ENCODE measurements at regions not wholly inside any gene's neighbourhood (a gene's known extent, or its start where the extent isn't known, plus 50 kb on each side); places are given as distances from the start of the nearest gene placed in this dataset.
A peak's percentile ranks its signal among the peaks of the same experiment; 100 is the strongest.

DNA sequence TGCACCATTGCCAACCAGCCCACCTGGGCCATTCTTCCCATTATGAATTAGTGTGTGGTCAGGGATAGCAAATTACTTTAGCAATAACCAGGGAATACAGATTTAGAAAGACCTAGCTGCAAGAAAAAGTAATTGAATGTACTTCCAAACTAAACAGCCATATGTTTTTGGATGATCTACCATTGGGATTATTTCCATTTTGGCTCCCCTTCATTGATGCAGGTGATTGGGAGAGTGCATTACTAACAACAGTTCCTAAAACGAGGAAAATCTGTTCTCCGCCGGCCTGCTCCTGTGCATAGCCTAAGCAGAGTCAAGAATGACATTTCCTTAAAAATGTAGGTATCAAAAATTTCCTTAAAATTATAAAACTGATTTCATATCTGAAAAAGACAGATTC, 58.5 kb downstream of the MAIP1 start:
- intact Hi-C loops (cut with DNase I) = no loop called here
- Histone ChIP-seq H3K4me3 (no peak overlapping the region), H3K27ac (no peak overlapping the region), H3K9me3 (no peaks in the 10 kb centered on the region), H3K27me3 (no peaks in the 10 kb centered on the region), H3K4me1 (no peaks in the 10 kb centered on the region), H3K36me3 (no peaks in the 10 kb centered on the region)
- WGBS, 2 donors = 97 to 98% methylated on average over 3 of the region's 3 CpGs
- no peak for DNase-seq
- TF ChIP-seq EP300 (IDR thresholded peaks at IDR 0.05) (no peak), POLR2AphosphoS5 (IDR thresholded peaks at IDR 0.05) (no peak), CTCF (IDR thresholded peaks at IDR 0.05) (no peak), POLR2A (IDR thresholded peaks at IDR 0.05) (no peak)

GRCh38 chr2:200021449-200022114, 66.2 kb downstream of the MAIP1 start:
- 76 to 80% methylated on average over 5 of the region's 5 CpGs for WGBS, 2 donors
- TF ChIP-seq EP300 (IDR thresholded peaks at IDR 0.05) (no peak), POLR2AphosphoS5 (IDR thresholded peaks at IDR 0.05) (no peak), CTCF (IDR thresholded peaks at IDR 0.05) (no peak), POLR2A (IDR thresholded peaks at IDR 0.05) (no peak)
- no peak overlapping the region for H3K27ac ChIP-seq
- peaks cover 0 to 4% (median 0%) of the 10 kb centered on the region in 4 donors for H3K4me1 ChIP-seq
- no peaks in the 10 kb centered on the region for H3K27me3 ChIP-seq
- H3K4me3 ChIP-seq = no peak overlapping the region
- no peaks in the 10 kb centered on the region for H3K9me3 ChIP-seq
- H3K36me3 ChIP-seq = no peaks in the 10 kb centered on the region
- DNase-seq = no peak
- intact Hi-C loops (cut with DNase I) = no loop called here

DNA sequence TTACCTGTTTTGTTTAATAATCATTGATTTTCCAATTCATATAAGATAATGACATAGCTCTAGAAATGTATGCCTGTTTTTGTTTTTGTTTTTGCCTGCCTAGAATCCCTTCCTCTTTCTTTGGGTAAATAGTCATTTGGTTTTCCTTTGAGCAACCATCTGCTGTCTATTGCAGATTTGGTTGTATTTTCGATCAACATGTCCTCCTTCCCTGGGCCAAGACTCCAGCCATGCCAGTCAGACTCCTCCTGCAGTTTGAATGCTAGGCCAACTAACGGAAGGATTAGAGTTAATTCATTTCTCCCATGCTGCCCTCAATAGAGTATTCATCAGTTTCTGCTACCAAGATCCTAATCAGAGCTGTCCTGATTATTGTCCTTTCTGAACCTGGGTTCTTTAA, 67.1 kb downstream of the MAIP1 start:
- Histone ChIP-seq H3K4me3 (no peak overlapping the region), H3K36me3 (no peaks in the 10 kb centered on the region), H3K9me3 (no peaks in the 10 kb centered on the region), H3K27me3 (no peaks in the 10 kb centered on the region), H3K27ac (no peak overlapping the region), H3K4me1 (peaks cover 0 to 4% (median 0%) of the 10 kb centered on the region in 4 donors)
- WGBS, 2 donors = 91 to 93% methylated on average over 2 of the region's 2 CpGs
- DNase-seq = no peak
- TF ChIP-seq POLR2A (IDR thresholded peaks at IDR 0.05) (no peak), CTCF (IDR thresholded peaks at IDR 0.05) (no peak), POLR2AphosphoS5 (IDR thresholded peaks at IDR 0.05) (no peak), EP300 (IDR thresholded peaks at IDR 0.05) (no peak)
- intact Hi-C loops (cut with DNase I) = no loop called here

- 93 to 97% methylated on average over 1 of the region's 1 CpG for WGBS, 2 donors
- Histone ChIP-seq H3K4me1 (peaks cover 0 to 4% (median 0%) of the 10 kb centered on the region in 4 donors), H3K27ac (no peak overlapping the region), H3K36me3 (no peaks in the 10 kb centered on the region), H3K4me3 (no peak overlapping the region), H3K9me3 (no peaks in the 10 kb centered on the region), H3K27me3 (no peaks in the 10 kb centered on the region)
- DNase-seq = no peak
- TF ChIP-seq POLR2A (IDR thresholded peaks at IDR 0.05) (no peak), CTCF (IDR thresholded peaks at IDR 0.05) (no peak), POLR2AphosphoS5 (IDR thresholded peaks at IDR 0.05) (no peak), EP300 (IDR thresholded peaks at IDR 0.05) (no peak)
- intact Hi-C loops (cut with DNase I) = no loop called here
Observed at GRCh38 chr2:200023570-200023969, 68.2 kb downstream of the MAIP1 start.

DNA sequence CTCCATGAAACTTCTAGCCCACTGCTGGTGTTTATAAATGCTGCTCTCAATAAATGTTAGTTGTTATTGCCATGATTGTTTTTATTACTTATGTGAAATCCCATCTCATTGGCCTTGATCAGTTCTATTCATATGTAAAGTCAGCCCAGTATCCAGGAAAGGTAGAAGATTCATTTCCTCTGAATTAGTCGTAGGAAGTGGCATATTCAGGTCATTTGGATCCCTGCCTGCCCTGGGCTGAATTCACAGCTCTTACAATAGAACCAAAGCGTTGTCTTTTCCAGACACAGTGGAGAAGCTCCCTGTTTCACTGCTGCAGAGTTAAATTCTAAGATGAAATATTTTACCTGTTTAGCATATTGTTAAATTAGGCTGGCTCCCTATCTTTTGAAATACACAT, 70.3 kb downstream of the MAIP1 start:
- H3K9me3 ChIP-seq = no peaks in the 10 kb centered on the region
- peaks cover 0 to 4% (median 0%) of the 10 kb centered on the region in 4 donors for H3K4me1 ChIP-seq
- H3K27ac ChIP-seq = peak overlapping the region in 2 of 4 donors; percentile 29 to 62
- TF ChIP-seq POLR2A (IDR thresholded peaks at IDR 0.05) (no peak), POLR2AphosphoS5 (IDR thresholded peaks at IDR 0.05) (no peak), CTCF (IDR thresholded peaks at IDR 0.05) (no peak), EP300 (IDR thresholded peaks at IDR 0.05) (no peak)
- no peaks in the 10 kb centered on the region for H3K36me3 ChIP-seq
- peak; percentile 65 for DNase-seq
- H3K4me3 ChIP-seq = no peak overlapping the region
- no peaks in the 10 kb centered on the region for H3K27me3 ChIP-seq
- intact Hi-C loops (cut with DNase I) = no loop called here
- 75 to 82% methylated on average over 2 of the region's 2 CpGs for WGBS, 2 donors
